ENCODE measurements at regions not wholly inside any gene's neighbourhood (a gene's known extent, or its start where the extent isn't known, plus 50 kb on each side); places are given as distances from the start of the nearest gene placed in this dataset.
"Not testable (repeated sequence)": the region's sequence is repeated elsewhere in the genome, so short reads cannot be mapped to it uniquely, and the experiment has no call there.

- H3K4me3 ChIP-seq (ENCODE audit: low read depth, low read length); DNase-seq (ENCODE audit: low read depth): not testable (repeated sequence)
Observed at GRCh38 chr13:52565324-52565723, 76.9 kb upstream of the HNRNPA1L2 start.

- DNase-seq (ENCODE audit: low read depth), result peak; percentile 16
- not testable (repeated sequence) for H3K4me3 ChIP-seq (ENCODE audit: low read depth, low read length)
Observed at GRCh38 chr13:52569904-52570602, 72.2 kb upstream of the HNRNPA1L2 start.

GRCh38 chr13:52571163-52571562, 71.1 kb upstream of the HNRNPA1L2 start:
- not testable (repeated sequence) for DNase-seq (ENCODE audit: low read depth); H3K4me3 ChIP-seq (ENCODE audit: low read depth, low read length)

GRCh38 chr13:52582962-52583361, 59.3 kb upstream of the HNRNPA1L2 start:
- H3K4me3 ChIP-seq (ENCODE audit: low read depth, low read length); DNase-seq (ENCODE audit: low read depth): not testable (repeated sequence)

Measured in skeletal muscle cell (primary cell).